Hematopoietic multipotent progenitor cell (in vitro differentiated cells): ENCODE measurements at regions not wholly inside any gene's neighbourhood (a gene's known extent, or its start where the extent isn't known, plus 50 kb on each side); places are given as distances from the start of the nearest gene placed in this dataset.

Experiments used
- DNase-seq, 3 donors: peaks; one replicate each; pipeline ENCODE4 v3.0.0-alpha.2; 2011 to 2015; ENCODE audit warnings: low read depth in 2 of 3, low spot score in 2 of 3

DNA sequence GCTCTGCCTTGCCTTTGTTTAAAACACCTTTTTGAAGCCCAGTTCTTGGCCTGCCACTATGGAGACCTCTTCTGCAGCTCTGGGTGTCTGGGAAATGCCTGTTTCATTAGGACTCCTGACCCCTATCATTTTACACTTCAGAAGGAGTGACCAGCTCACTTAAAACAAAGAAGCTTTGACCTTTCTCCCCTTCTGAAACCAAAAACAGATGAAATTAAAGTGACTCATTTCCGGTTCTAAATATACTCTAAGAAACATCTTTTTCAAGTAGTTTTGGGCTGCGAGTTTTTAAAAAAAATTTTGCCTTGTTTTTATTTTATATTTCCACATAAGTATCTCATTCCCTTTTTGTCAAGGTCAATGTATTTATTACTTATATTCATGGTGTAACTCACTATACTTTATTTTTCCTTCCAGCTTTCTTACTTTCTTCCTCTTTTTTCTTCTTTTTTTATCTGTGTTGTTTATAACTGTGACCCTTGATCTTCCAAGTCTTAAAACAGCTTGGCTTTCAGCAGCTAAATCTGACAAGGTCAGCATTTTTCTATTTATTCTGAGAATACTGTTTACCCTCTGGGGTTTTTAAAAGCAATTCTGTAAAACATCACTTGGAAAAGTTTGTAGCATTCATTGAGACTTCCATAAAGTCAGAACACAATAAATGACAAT is 672.9 kb downstream of the NR2F1-AS1 start:
- DNase-seq, result no peak

DNA sequence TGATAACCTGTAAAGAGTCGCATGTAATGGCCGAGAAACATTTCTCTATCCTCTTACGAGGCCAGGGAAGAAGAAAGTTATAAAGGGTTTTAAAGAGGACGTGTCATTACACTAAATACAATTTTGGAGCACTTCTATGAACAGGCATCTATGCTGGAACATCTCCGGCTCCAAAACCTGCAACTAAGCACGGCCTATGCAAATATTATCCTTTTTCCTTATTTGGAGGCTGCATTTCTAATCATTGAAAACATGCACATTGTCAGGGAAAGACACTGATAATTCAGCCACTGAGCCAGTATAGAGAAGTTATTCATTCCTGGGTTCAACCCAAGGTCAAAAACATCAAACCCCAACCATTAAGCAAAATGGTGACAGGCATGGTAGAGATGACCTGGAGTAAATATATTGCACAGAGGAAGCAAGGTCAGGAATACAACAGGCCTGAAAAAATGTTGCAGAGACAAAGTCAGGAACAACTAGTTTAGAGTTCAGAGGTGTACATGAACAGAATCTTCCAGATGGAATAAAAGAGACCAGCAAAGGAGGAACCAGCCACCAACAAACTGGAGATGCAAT is 674.1 kb downstream of the NR2F1-AS1 start:
- no peak for DNase-seq

DNA sequence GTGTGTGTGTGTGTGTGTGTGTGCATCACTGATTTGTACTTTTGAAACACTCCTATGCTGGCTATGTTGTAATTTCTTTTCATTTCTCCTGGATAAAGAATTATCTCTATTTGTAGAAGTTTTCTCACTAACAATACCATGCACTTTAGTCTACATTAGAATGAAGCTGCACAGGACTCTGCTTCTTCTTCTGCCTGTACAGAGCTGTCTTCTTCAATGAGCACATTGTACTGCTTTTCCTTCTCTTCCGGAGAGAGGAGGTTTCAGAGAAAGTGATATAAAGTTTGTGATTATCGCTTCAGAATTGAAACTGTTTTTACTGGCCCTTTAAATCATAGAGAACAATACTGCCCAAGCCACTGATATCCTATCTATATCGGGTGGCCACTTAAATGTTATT is 677.0 kb downstream of the NR2F1-AS1 start:
- no peak for DNase-seq

DNA sequence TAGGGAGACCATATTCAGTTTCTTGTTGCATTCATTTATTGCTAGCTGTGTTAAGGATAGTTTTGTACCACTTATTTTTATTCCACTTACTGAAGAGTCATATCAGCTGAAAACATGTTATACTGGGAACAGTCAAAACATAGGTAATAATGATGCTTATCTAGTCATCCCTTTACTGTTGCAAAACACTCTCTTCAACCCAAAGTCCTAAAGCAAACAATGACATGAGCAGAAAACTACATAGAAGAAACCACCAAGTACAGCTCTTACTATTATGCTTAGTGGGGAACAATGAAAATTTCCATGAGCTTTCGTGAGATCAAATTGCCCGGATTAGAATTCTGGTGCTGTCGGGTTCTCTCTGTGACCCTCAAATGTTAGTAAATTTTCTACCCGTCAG is 681.4 kb downstream of the NR2F1-AS1 start:
- no peak for DNase-seq

DNA sequence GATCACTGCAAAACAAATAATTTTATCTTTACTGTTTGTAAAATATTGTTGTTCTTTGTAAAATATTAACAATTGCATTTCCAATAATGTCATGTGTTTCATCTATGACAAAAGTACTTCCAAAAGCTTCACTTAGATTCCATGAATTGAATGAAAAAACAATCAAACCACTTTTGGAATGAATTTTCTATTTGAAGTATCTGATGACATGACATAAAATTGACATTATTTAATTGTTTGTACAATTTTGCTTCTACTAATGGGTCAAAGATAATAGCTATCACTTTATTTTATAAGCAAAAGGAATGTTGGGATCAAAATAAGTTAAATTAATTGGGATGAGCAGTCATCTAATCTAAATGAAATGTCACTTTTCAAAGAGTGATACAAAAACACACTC is 684.3 kb downstream of the NR2F1-AS1 start:
- no peak for DNase-seq

DNA sequence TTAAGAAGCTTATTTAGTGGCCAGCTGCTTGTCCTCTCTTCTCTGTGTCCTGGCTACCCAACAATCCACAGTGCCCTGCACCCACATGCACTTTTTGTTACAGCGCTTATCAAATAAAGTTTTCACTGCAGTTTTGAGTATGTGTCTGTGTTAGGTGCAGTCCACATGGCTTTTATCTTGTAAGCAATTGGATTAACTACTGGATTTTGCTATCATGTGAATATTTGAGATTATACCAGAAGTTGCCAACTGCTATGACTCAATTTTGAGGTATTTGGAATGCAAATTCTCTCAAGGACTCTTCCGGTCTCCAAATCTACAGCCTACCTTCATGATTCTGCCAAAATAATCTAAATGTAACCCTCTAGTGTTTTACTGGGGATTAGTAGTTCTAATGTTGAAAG is 690.2 kb downstream of the NR2F1-AS1 start:
- no peak for DNase-seq

DNA sequence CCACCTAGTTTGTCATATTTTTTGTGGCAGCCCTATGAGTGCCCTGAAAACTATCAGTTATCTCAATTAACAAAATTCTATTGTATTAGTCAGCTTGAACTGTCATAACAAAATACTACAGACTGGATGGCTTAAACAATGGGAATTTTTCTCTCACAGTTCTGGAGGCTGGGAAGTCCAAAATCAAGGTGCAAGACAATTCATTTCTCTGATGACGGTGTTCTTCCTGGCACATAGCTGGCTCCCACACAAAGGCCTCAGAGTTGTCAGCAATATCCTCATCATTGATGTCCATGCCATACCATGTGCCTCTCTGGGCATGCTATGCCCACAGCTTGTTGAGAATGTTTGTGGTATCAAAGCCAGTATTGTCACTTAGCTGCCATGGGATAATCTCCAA is 691.9 kb downstream of the NR2F1-AS1 start:
- no peak for DNase-seq

DNA sequence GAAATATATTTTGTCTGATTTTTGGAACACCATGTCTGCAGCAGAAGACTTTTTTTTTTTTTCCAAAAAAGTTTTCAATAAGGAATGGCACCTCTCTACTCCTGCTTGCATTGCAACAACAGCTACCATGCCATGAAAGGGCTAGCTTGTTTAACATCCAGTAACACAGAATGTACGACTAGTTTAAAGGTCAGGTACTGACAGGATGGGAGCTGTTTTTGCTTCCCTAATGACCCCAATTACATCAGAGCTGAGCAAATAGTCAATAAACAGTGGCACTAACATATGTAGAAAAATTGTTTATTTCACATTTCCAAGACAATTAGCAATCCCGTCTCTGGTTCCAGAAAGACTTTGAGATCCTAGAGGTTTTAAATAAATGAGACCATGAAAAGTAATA is 693.8 kb downstream of the NR2F1-AS1 start:
- no peak for DNase-seq

DNA sequence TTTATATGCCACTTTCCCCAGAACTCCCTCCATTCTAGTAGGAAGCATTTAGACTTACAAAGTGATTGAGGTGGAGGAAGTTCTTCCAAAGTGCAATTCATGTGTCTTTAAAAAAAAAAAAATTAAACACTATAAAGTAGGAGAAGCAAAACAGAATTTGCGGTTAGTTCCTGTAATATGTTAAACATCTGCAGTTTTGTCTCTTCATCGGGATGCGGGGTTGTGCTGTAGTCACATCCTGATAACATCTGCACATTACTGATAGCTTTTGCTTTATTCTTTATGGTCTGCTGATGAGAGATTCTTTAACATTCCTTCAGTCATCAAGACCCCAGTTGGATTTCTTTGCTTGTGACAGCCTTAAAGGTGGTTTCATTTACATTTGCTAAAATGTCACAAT is 694.3 kb downstream of the NR2F1-AS1 start:
- no peak for DNase-seq

DNA sequence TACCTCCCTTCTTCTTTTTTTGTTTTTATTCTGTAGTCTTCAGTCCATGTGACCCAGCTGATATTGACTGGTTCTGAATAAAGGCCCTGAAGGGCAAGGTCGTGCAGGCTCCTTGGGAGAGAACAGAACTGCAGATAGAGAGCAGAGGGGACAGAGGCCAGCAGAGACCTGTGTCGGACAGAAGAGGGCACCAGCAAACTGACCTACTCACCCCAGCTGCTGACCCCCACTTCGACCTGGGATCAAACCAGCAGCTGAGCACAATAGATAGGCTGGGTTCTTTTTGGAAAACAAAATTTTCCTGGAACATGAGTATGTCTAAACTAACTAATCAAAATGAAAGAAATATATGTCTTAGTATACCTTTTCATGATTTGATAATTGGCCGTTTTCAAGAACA is 695.1 kb downstream of the NR2F1-AS1 start:
- no peak for DNase-seq

DNA sequence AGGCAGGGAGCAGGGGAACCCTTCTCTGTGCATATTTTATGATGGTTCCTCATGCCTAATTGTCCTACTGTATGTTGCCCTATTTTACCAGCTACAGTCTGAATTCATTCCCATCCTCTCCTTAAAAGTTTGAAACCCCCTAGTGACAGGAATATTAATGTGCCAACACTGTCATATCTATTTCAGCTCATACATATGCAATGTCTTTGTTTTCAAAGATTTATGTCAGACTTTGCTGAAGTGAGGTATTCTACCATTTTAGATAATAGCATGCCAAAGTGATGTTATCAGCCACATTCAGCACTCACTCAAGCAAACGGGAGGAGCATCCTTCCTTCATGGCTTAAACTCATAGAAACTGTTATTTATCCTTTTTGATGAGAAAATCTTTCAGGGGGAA is 696.5 kb downstream of the NR2F1-AS1 start:
- no peak for DNase-seq

DNA sequence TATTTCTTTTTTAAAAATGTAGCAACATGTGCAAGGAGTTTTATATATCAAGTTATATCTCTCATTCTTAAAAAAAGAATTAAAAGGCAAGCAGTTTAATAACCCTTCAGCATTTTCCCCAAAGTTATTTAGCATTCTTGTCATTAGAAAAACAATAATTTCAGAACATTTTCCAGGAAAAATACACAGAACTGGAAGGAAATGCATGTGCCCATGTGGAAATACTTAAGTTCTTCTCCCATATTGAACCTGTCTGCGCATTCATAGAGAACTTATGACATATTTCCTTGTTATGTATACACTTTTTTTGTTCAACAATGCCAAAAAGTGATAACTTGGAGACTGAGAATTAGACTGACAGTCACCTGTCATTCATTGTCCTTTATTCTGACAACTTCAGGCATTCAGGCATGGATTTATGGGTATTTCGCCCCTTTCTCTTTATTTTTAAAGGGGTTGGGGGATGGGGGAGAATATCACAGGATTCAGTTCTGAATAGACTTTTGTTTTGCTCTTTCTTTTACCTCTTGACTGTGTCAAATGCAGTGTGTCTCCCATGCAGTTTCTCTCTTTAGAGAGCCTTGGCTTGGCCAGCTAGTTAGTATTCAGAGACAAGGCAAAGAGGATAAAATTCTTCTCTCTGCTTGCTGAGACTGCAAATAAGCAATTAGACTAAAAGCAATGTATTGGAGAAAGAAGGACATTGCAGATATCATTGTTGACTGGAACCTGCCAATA is 701.0 kb downstream of the NR2F1-AS1 start:
- no peak for DNase-seq

DNA sequence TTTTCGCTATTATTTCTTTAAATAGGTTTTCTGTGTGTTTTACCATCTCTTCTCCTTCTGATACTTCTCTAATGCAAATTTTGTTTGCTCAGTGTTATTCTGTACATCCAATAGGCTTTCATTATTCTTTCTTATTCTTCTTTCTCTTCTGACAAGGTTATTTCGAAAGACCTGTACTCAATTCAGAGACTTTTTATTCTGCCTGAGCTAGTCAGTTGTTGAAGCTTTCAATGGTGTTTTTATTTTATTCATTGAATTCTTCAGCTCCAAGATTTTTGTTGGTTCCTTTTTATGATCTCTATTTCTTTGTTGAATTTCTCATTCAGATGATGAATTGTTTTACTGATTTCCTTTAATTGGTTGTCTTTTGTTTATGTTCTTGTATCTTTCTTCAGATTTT is 706.2 kb downstream of the NR2F1-AS1 start:
- DNase-seq, result no peak

DNA sequence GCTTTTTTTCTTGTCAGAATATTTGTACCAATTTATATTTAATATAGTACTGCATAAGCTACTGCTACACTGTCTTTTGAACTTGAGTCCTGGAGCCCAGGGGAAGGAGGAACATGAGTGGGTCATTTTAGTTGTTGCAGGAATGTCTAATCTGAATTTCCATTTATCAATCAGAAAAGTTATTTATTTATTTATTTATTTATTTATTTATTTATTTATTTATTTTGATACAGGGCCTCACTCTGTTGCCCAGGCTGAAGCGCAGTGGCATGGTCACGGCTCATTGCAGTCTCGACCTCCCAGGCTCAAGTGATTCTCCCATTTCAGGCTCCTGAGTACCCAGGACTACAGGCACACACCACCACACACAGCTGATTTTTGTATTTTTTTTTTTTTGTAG is 712.6 kb downstream of the NR2F1-AS1 start:
- no peak for DNase-seq

DNA sequence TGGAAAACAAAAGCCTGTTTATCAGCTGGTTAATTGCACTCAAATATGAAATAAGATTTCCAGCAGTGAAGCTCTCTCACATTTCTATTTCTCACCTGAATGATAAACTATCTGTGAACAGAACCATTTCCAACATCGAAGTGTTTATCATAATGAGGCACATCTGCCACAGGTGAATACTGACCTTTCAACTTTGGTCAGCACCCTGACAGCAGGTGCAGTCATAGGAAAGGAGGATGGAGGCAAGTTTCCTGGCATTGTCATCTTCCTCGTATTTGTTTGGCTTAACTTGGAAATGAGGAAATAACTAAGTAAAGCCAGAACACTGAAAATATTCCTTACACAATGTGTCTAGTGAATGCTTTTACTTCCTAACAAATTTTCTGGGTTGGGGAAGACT is 716.4 kb downstream of the NR2F1-AS1 start:
- DNase-seq, result no peak

DNA sequence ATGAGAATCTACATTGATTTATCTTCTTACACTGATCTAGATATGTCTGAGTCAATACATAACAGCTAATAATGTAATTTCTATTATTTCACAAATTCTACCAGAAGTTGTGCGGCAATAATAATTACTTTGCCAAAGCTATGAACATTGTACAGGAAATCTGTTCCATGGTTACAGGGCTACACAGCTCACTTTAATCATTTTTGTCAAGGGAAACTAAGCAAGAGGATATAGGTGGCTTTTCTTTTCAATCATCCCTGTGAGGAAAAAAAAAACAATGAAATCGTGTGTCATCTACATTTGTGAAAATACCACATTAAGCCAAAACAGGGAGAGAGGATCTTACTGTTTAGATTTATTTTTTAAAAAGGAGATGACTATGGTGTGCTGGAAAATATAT is 717.4 kb downstream of the NR2F1-AS1 start:
- no peak for DNase-seq

DNA sequence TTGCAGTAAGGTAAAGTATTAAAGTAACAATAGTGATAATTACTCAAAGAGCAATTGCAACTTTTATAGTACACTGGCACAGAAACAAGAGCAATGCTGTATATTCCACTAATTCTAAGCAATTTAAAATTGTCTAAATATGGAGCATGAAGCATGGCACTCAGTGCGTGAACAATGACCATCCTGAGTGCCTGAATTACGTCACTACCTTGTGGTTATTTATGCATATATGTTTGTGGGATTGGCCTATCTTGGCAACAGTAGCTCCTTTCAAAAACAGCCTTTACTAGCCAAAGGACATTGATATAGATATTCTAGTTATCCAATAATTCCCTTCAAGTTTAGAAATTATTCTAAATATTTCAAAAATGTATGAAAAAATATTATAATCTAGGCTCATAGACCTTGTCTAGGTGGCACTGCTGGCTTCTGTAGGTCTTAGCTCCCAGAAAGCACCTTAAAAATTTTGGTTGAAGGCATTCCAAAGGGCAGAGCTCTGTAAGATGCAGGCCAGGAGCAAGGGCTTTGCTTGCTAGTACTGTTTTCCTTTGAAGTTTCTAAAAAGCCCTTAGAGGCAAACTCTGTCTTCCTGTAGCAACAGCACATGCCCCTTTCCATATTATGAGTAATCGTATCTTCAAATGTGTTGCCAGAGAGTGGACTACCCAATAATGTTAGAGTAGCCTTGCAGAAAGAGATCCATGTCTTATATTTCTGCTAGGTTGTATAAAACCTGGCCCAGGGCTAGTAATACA is 719.3 kb downstream of the NR2F1-AS1 start:
- DNase-seq, result no peak

DNA sequence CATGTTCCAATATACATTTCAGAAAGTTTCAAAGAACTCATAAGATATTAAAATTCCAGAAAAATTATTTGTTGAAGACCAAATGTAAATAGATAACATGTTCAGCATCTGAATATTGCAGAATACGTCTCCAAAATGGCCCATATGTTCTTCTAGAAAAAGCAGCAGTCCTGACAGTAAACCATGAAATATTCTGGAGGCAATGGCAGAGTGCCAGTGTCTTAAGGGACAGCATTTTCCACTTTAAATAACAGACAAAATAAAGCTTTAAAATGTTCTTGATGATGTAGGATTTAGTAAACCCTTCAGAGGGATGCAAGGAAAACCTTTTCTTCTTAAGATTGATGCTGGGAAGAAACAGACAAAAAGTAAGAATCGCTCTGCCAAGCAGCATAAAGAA is 721.0 kb downstream of the NR2F1-AS1 start:
- no peak for DNase-seq

DNA sequence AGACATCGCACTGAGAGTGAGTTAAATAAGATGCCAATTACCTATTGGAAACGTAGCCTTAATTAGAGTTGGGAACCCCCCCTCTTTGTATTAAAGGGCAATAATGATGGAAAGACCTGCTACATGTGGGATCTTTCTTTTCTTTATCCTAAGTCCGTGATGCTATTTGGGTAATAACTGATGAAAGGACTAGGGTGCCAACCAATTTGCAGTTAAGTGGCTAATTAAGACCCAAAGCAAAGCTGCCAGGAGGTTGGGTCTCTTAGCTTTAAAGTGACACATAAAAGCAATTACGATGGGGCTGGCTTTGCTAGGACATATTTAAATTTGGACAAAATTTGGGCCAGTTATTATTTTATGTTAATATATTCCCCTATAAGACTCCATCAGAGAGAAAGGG is 728.8 kb downstream of the NR2F1-AS1 start:
- no peak for DNase-seq

DNA sequence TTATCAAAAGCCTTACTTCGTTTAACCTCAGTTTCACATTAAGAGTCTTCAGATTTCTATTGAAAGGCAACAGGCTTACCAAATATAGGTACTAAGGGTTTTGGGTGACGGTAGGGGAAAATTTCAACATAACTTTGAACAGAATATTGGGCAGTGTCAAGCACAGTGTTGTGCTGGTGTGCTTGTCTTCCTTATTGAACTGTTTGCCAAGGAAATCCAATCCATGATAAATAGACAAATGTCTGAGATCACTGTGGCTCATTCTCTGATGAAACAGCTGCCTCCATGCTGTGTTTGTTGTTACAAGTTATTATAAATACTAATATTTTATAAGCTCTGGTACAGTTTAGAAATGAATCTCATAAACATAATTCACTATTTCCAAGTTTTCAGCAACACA is 730.1 kb downstream of the NR2F1-AS1 start:
- no peak for DNase-seq

DNA sequence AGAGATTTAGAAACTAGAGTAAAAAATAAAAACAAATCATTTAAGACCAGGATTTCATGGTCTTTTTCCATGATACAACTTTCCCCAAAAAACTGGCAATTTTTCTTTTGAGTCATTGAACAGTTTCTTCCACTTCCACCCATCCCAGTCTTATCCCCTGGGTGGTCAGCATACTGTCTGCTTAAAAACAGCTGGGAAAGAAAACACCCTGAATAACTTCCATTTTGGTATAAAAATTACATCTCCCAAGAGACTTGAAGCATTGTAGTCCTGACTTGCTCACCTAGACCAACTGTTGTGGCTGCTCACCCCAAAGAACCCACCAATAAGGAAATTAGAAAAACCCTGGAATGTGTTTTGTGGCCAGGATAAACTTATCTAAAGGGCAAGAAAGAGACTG is 731.3 kb downstream of the NR2F1-AS1 start:
- no peak for DNase-seq
